ENCODE measurements at regions not wholly inside any gene's neighbourhood (a gene's known extent, or its start where the extent isn't known, plus 50 kb on each side); places are given as distances from the start of the nearest gene placed in this dataset.
"Not testable (repeated sequence)": the region's sequence is repeated elsewhere in the genome, so short reads cannot be mapped to it uniquely, and the experiment has no call there.

GRCh38 chr11:12585861-12586260, 88.4 kb upstream of the TEAD1 start:
- no peak for DNase-seq

GRCh38 chr11:12587333-12587991, 86.8 kb upstream of the TEAD1 start:
- peak; percentile 21 for DNase-seq

DNA sequence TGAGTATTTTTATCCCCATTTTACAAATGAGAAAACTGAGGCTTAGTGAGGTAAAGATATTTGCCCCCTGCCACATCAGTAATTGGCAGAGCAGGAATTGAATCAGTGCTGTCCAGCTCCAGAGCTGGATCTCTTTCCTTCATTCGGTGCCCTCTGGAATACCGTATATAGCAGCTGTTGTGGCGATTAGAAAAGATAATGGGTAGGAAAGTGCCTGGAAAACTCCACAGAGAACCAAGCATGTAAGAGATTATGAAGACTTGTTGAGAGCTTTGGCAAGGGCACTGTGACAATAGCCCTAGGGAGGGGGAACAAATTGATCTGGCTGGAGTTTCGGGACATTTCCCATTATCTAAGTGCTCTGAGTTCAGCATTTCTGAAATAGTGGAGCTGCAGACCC, 82.5 kb upstream of the TEAD1 start:
- DNase-seq = no peak

GRCh38 chr11:12592283-12592682, 81.9 kb upstream of the TEAD1 start:
- no peak for DNase-seq

GRCh38 chr11:12595089-12595847, 79.0 kb upstream of the TEAD1 start:
- DNase-seq = not testable (repeated sequence)

DNA sequence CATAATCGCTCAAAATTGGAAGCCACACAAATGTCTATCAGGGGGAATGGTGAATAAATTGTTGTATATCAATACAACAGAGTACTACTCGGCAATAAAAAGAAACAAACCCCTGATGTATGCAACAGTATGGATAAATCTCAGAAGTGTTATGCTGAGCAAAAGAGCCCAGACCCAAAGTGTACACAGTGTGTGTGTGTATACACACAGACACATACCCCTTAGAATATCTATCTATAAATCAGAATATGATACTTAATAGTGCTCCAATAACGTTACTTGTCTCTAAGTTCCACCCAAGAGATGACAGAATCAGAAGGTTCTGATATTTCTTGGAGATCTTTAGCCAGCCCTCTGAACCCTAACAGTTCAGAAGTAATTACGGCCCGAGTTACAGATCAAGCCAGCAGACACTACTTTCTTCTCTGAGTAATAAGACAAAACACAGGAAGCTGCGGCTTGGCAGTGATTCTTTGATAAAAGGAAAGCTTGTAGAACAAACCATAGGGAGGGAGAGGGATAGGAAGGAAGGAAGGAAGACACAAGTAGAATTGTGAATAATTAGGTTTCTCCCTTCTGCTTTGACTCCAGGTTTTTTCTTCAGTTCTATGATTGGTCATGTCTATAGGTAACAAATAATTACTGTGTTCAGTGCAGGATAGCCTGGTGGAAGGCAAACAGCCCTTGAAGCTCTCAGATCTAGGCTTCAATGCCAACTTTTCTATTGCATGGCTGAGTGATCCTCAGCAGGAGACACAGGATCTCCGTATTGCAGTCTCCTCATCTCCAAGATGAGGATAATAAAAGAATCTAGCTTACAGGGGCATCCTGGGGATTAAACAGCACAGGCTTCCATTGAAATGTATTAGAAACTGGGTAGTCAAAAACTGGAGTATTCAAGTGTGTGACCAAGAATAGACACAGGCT, 75.6 kb upstream of the TEAD1 start:
- DNase-seq = no peak

DNA sequence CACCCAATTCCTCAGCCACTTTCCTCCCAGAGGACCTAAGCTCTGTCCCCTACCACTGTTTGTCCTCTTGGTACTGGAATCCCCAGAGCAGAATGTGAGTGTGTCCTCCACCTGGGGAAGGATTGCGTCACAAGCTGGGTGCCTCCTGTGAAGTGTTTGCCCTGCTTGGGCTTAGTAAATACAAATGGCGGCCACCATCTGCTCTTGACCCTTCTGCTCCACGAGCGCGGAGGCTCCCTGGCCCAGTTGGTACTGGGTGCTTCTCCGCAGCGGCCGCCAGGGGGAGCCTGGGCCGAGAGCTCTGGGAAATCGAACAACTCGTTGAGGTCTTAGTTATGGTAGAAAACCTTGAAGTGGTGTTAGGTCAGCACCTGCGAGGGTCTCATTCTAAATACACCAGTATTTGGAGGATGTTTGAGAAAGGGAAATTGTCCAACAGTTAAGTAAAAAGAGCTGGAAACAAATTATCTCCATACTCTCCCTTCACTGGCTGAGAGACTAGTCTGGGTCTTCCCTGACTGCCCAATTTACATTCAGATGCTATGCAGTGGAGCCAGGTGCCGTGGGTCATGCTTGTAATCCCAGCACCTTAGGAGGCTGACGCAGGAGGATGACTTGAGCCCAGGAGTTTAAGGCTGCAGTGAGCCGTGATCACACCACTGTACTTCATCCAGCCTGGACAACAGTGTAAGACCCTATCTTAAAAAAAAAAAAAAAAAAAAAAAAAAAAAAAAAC, 74.6 kb upstream of the TEAD1 start:
- peak; percentile 34 for DNase-seq

DNA sequence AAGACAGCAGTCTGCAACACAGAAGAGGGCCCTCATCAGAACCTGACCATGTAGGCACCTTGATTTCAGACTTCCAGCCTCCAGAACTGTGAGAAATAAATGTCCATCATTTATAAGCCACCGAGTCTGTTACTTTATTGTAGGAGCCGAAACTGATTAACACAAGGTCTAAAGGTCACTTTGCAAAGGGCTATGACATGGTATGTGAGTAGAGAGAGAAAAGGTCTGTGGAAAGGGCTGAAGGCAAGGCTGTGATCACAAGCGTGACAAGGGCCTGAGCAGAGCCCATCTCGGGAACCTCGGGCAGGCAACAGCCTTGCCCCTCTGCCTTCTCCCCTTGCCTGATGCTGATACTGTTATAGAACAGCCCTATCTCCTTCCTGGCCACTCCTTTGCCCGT, 73.4 kb upstream of the TEAD1 start:
- DNase-seq = peak; percentile 16

GRCh38 chr11:12602421-12602820, 71.8 kb upstream of the TEAD1 start:
- no peak for DNase-seq

- DNase-seq = no peak
Observed at GRCh38 chr11:12603143-12604088, 70.8 kb upstream of the TEAD1 start.

- no peak for DNase-seq
Observed at GRCh38 chr11:12604557-12605153, 69.6 kb upstream of the TEAD1 start.

GRCh38 chr11:12606597-12606996, 67.6 kb upstream of the TEAD1 start:
- no peak for DNase-seq

GRCh38 chr11:12608678-12609077, 65.5 kb upstream of the TEAD1 start:
- not testable (repeated sequence) for DNase-seq

GRCh38 chr11:12611352-12611751, 62.9 kb upstream of the TEAD1 start:
- no peak for DNase-seq

- DNase-seq = no peak
Observed at GRCh38 chr11:12617632-12618031, 56.6 kb upstream of the TEAD1 start.

DNA sequence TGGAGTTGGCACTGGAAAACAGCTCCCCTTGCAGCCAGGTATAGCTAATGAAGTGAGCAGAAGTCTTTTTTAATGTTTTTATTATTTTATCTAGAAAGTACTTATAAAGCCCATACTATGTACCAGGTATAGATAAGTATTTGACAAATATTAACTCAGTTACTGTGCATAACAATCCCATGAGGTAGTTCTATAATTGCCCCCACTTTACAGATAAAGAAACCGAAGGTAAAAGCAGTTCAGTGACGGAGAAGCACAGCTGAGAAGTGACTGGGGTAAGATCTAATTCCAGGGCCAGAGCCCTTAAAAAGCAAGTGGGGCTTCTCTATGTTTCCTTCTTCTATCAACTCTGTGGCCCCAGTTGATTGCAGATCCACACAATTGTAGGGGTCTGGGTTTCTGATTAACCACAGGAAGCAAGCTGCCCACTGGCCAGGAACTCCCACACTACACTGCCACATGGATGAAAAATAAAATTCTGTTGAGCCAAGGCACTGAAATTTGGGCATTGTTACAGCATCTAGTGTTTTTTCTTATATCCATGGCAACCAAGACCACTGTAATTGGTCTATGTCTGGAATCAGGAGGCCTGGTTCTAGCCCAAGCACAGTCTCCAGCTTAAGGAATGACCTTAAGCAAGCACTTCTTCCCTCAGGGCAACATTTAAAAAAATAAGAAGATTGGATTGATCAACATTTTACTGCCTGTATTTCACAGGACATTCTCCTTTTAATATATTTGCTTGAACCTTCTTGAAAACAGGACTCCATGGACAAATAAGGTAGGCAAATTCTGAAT, 55.3 kb upstream of the TEAD1 start:
- no peak for DNase-seq

GRCh38 chr11:12623869-12624268, 50.4 kb upstream of the TEAD1 start:
- DNase-seq = no peak

Measured in right kidney (tissue), 1 donor.